SK-N-SH treated with all-trans-retinoic acid at 6 μM for 48 hours (cell line): ENCODE measurements at regions not wholly inside any gene's neighbourhood (a gene's known extent, or its start where the extent isn't known, plus 50 kb on each side); places are given as distances from the start of the nearest gene placed in this dataset.

Source experiments
- ARNTL ChIP-seq: fragments of 450-650 bp; formaldehyde crosslinking; IDR thresholded peaks from 2 replicates; pipeline ENCODE4 v1.5.0; 2020; ENCODE audit warnings: low read depth, mild to moderate bottlenecking, moderate library complexity, borderline replicate concordance
- CSDC2 ChIP-seq: fragments of 250-450 bp; sonication (Bioruptor Pico); IDR thresholded peaks from 2 replicates; pipeline ENCODE4 v1.5.0; 2020; ENCODE audit warnings: mild to moderate bottlenecking, moderate library complexity
- PATZ1 ChIP-seq: fragments of 250-450 bp; sonication (Bioruptor Pico); IDR thresholded peaks from 2 replicates; pipeline ENCODE4 v1.8.0; 2020; ENCODE audit warnings: mild to moderate bottlenecking, moderate library complexity, borderline replicate concordance
- PPARA ChIP-seq: fragments of 250-450 bp; sonication (Bioruptor Pico); IDR thresholded peaks from 2 replicates; pipeline ENCODE4 v1.5.0; 2020; ENCODE audit warnings: mild to moderate bottlenecking, borderline replicate concordance
- TCF4 ChIP-seq: fragments of 250-450 bp; sonication (Bioruptor Pico); IDR thresholded peaks from 2 replicates; pipeline ENCODE4 v1.8.0; 2021; ENCODE audit warnings: mild to moderate bottlenecking, moderate library complexity, borderline replicate concordance
- TOX ChIP-seq: fragments of 250-450 bp; sonication (Bioruptor Pico); IDR thresholded peaks from 2 replicates; pipeline ENCODE4 v1.8.0; 2021; ENCODE audit warnings: mild to moderate bottlenecking, moderate library complexity, borderline replicate concordance
- ZC3H10 ChIP-seq: fragments of 250-450 bp; sonication (Bioruptor Pico); IDR thresholded peaks from 2 replicates; pipeline ENCODE4 v1.5.1; 2021; ENCODE audit warnings: mild to moderate bottlenecking, moderate library complexity
- ZFP3 ChIP-seq: fragments of 250-450 bp; sonication (Bioruptor Pico); IDR thresholded peaks from 2 replicates; pipeline ENCODE4 v1.5.0; 2020; ENCODE audit warnings: mild to moderate bottlenecking, moderate library complexity

DNA sequence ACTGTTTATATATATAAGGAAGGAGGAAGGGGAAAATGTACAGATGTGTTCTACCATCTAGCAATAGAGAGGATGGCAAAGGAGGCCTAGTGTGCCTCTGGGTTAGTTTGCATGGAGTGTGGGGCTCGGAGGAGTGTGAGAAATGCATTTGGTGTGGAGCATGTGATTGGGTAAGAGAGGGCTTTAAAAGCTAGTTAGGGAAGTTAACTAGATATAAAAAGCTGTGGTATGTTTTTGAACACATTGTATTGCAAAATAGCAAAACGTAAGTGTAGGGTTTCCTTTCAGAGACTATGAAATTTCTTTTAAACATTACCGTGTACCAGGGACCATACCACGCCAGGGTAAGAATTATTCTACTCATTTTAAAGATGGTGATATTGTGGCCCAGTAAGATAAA is 53.3 kb upstream of the STXBP6 start:
- TF ChIP-seq PATZ1 (CRISPR knock-in tag) (no peak), ZFP3 (CRISPR knock-in tag) (no peak), PPARA (CRISPR knock-in tag) (no peak), TOX (CRISPR knock-in tag) (no peak), ZC3H10 (CRISPR knock-in tag) (no peak), ARNTL (CRISPR knock-in tag) (no peak), CSDC2 (no peak), TCF4 (CRISPR knock-in tag) (no peak)
